ENCODE measurements at regions not wholly inside any gene's neighbourhood (a gene's known extent, or its start where the extent isn't known, plus 50 kb on each side); places are given as distances from the start of the nearest gene placed in this dataset.

- DNase-seq = no peak
- 66 to 69% methylated on average over 3 of the region's 3 CpGs for WGBS, 2 donors
- no peaks in the 10 kb centered on the region for H3K27me3 ChIP-seq (ENCODE audit: control insufficient read depth in 3 of 3, insufficient read depth in 3 of 3, low read length in 2 of 3)
- no peak overlapping the region for H3K9ac ChIP-seq (ENCODE audit: insufficient read depth in 1 of 2, low read length in 2 of 2)
- no peak for ATAC-seq (ENCODE audit: insufficient read depth, low FRiP score)
- TF ChIP-seq, protein P1, sequence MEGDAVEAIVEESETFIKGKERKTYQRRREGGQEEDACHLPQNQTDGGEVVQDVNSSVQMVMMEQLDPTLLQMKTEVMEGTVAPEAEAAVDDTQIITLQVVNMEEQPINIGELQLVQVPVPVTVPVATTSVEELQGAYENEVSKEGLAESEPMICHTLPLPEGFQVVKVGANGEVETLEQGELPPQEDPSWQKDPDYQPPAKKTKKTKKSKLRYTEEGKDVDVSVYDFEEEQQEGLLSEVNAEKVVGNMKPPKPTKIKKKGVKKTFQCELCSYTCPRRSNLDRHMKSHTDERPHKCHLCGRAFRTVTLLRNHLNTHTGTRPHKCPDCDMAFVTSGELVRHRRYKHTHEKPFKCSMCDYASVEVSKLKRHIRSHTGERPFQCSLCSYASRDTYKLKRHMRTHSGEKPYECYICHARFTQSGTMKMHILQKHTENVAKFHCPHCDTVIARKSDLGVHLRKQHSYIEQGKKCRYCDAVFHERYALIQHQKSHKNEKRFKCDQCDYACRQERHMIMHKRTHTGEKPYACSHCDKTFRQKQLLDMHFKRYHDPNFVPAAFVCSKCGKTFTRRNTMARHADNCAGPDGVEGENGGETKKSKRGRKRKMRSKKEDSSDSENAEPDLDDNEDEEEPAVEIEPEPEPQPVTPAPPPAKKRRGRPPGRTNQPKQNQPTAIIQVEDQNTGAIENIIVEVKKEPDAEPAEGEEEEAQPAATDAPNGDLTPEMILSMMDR (IDR thresholded peaks at IDR 0.05; ENCODE audit: control extremely low read depth, extremely low read depth) = no peak
- H3K9me3 ChIP-seq (ENCODE audit: control insufficient read depth in 4 of 4, insufficient read depth in 3 of 4, low read length in 3 of 4) = no peaks in the 10 kb centered on the region
- no peaks in the 10 kb centered on the region for H3K4me1 ChIP-seq (ENCODE audit: control insufficient read depth in 5 of 5, insufficient read depth in 5 of 5, low read length in 5 of 5)
- no peaks in the 10 kb centered on the region for H3K36me3 ChIP-seq (ENCODE audit: control insufficient read depth in 4 of 4, insufficient read depth in 4 of 4, low read length in 4 of 4)
- no peak overlapping the region for H3K4me3 ChIP-seq
- no peak overlapping the region for H3K27ac ChIP-seq (ENCODE audit: low read depth in 1 of 2, low read length in 1 of 2)
These were observed 726.4 kb upstream of the FAM174A start for GRCh38 chr5:99808657-99809230.

- TF ChIP-seq, protein P1 (IDR thresholded peaks at IDR 0.05; ENCODE audit: control extremely low read depth, extremely low read depth) = no peak
- Histone ChIP-seq H3K9ac (ENCODE audit: insufficient read depth in 1 of 2, low read length in 2 of 2) (no peak overlapping the region), H3K36me3 (ENCODE audit: control insufficient read depth in 4 of 4, insufficient read depth in 4 of 4, low read length in 4 of 4) (no peaks in the 10 kb centered on the region), H3K27me3 (ENCODE audit: control insufficient read depth in 3 of 3, insufficient read depth in 3 of 3, low read length in 2 of 3) (no peaks in the 10 kb centered on the region), H3K9me3 (ENCODE audit: control insufficient read depth in 4 of 4, insufficient read depth in 3 of 4, low read length in 3 of 4) (no peaks in the 10 kb centered on the region), H3K4me3 (no peak overlapping the region), H3K4me1 (ENCODE audit: control insufficient read depth in 5 of 5, insufficient read depth in 5 of 5, low read length in 5 of 5) (no peaks in the 10 kb centered on the region), H3K27ac (ENCODE audit: low read depth in 1 of 2, low read length in 1 of 2) (no peak overlapping the region)
- DNase-seq (no peak), ATAC-seq (ENCODE audit: insufficient read depth, low FRiP score) (no peak)
These were observed 727.8 kb upstream of the FAM174A start for GRCh38 chr5:99807346-99807745.

DNA sequence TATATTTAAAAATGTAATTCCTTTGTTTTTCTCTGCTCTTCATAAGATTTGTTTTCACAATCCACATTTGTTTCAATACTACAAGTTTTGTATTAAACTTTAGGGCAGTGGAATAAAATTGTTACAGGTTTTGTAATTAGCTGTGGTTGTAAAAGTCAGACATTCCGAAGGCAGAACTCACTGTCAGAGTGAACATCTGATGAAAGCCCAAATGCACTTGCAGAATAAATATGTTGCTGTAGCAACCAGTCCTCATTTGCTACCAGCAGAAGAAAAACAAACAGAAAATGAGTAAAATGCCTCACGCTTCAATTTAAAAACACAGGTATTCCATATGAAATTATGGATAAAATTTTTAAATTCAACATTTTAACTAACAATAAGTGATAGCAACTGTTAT, 740.1 kb upstream of the FAM174A start:
- DNase-seq = no peak
- H3K4me3 ChIP-seq = no peak overlapping the region
- H3K36me3 ChIP-seq (ENCODE audit: control insufficient read depth in 4 of 4, insufficient read depth in 4 of 4, low read length in 4 of 4) = no peaks in the 10 kb centered on the region
- WGBS, 2 donors = 60 to 74% methylated on average over 2 of the region's 2 CpGs
- no peak overlapping the region for H3K27ac ChIP-seq (ENCODE audit: low read depth in 1 of 2, low read length in 1 of 2)
- H3K27me3 ChIP-seq (ENCODE audit: control insufficient read depth in 3 of 3, insufficient read depth in 3 of 3, low read length in 2 of 3) = no peaks in the 10 kb centered on the region
- H3K9me3 ChIP-seq (ENCODE audit: control insufficient read depth in 4 of 4, insufficient read depth in 3 of 4, low read length in 3 of 4) = peaks cover 0 to under 1% (median 0%) of the 10 kb centered on the region in 4 donors
- TF ChIP-seq, protein P1 (IDR thresholded peaks at IDR 0.05; ENCODE audit: control extremely low read depth, extremely low read depth) = no peak
- no peaks in the 10 kb centered on the region for H3K4me1 ChIP-seq (ENCODE audit: control insufficient read depth in 5 of 5, insufficient read depth in 5 of 5, low read length in 5 of 5)
- H3K9ac ChIP-seq (ENCODE audit: insufficient read depth in 1 of 2, low read length in 2 of 2) = no peak overlapping the region
- no peak for ATAC-seq (ENCODE audit: insufficient read depth, low FRiP score)

- H3K27ac ChIP-seq (ENCODE audit: low read depth in 1 of 2, low read length in 1 of 2) = no peak overlapping the region
- H3K4me3 ChIP-seq = no peak overlapping the region
- DNase-seq (no peak), ATAC-seq (ENCODE audit: insufficient read depth, low FRiP score) (no peak)
- TF ChIP-seq, protein P1 (IDR thresholded peaks at IDR 0.05; ENCODE audit: control extremely low read depth, extremely low read depth) = no peak
- peaks cover 0 to 3% (median 1%) of the 10 kb centered on the region in 4 donors for H3K9me3 ChIP-seq (ENCODE audit: control insufficient read depth in 4 of 4, insufficient read depth in 3 of 4, low read length in 3 of 4)
- no peaks in the 10 kb centered on the region for H3K36me3 ChIP-seq (ENCODE audit: control insufficient read depth in 4 of 4, insufficient read depth in 4 of 4, low read length in 4 of 4)
- no peaks in the 10 kb centered on the region for H3K4me1 ChIP-seq (ENCODE audit: control insufficient read depth in 5 of 5, insufficient read depth in 5 of 5, low read length in 5 of 5)
- no peaks in the 10 kb centered on the region for H3K27me3 ChIP-seq (ENCODE audit: control insufficient read depth in 3 of 3, insufficient read depth in 3 of 3, low read length in 2 of 3)
- 48 to 50% methylated on average over 2 of the region's 2 CpGs for WGBS, 2 donors
- H3K9ac ChIP-seq (ENCODE audit: insufficient read depth in 1 of 2, low read length in 2 of 2) = no peak overlapping the region
These were observed 746.7 kb upstream of the FAM174A start for GRCh38 chr5:99788482-99788881.

All from lung (tissue), 11 donors.